ENCODE measurements at regions not wholly inside any gene's neighbourhood (a gene's known extent, or its start where the extent isn't known, plus 50 kb on each side); places are given as distances from the start of the nearest gene placed in this dataset.

- no peak for DNase-seq (ENCODE audit: low read depth)
Measured at GRCh38 chr7:25913598-25914224, 238.3 kb upstream of the NFE2L3 start.

DNA sequence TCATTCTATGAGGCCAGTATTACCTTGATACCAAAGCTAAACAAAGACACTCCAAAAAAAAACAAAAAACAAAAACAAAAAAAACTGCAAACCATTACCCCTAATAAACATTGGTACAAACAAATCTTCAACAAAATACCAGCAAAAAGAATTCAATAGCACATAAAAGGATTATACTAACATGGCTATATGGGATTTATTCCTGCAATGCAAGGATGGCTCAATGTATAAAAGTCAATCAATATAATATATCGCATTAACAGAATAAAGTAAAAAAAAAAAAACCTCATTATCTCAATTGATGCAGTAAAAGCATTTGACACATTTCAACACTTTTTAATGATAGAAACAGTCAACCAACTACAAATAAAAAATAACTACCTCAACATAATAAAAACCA lies 233.3 kb upstream of the NFE2L3 start:
- DNase-seq (ENCODE audit: low read depth) = no peak

DNA sequence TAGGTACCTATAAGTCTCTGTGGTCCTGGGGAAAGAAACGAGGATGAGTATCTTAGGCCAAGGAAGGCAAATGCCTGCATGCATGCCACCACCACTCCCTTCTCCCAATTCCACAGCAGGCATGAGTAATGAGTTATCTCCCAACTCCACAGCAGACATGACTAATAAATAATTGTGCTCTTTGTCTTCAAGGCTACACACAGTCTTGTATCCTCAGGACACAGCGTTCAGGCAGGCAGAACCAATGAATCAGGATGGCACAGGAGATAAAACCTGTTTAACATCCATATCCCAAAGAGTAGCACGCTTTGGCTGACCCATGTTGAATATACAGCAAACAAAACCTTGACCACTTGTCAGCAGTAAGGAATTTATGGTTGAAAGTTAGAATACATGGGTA lies 229.7 kb upstream of the NFE2L3 start:
- DNase-seq (ENCODE audit: low read depth) = no peak

DNA sequence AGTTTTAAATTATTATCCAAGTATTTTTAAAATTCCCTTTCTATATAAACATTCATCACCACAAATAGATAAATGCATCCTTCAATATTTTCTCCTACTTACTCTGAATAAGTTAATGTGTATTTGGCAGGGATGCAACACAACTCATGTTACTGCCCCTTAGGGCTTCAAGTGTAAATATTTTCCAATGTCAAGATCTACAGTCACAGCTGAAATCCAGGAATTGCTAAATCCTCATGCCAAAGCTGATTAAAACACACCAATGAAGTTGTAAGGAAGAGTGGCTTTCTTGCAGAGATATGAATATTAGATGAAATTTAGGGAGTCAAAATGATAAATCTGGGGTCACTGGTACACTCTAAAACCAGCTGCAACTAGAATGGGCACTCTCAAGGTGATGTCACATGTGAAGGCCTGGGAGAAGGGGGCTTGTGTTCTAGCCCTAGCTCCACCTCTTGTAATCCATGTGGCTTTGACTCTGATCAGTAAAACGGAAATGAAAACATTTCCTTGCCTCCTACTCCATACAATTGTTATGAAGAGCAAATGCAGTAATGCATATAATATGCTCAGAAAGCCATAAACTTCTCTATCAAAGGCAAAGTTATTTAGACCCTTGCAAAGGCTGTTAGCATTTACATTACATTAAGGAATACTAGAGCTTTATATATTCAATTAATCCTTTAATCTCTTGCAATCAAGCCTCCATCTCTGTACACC lies 228.1 kb upstream of the NFE2L3 start:
- DNase-seq (ENCODE audit: low read depth) = no peak

- DNase-seq (ENCODE audit: low read depth) = no peak
Measured at GRCh38 chr7:25926009-25926408, 226.0 kb upstream of the NFE2L3 start.

DNA sequence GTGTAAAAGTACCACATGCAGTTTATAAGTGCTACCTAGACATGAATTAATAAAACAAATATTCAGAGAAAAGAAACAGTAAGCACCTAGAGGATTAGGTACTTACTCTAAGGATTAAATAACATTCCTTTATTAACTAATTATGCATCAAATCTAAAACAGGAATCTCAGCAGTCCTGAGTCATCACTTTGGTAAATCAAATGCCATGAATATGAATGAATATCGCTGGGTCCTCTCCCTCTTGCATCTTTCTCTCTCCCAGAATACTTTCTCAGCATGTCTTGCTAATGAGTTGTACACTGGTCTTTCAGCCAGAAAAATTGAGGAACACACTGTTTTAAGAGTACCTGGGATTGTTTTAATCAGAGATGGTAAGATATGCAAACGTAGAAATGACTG lies 225.5 kb upstream of the NFE2L3 start:
- DNase-seq (ENCODE audit: low read depth) = no peak

DNA sequence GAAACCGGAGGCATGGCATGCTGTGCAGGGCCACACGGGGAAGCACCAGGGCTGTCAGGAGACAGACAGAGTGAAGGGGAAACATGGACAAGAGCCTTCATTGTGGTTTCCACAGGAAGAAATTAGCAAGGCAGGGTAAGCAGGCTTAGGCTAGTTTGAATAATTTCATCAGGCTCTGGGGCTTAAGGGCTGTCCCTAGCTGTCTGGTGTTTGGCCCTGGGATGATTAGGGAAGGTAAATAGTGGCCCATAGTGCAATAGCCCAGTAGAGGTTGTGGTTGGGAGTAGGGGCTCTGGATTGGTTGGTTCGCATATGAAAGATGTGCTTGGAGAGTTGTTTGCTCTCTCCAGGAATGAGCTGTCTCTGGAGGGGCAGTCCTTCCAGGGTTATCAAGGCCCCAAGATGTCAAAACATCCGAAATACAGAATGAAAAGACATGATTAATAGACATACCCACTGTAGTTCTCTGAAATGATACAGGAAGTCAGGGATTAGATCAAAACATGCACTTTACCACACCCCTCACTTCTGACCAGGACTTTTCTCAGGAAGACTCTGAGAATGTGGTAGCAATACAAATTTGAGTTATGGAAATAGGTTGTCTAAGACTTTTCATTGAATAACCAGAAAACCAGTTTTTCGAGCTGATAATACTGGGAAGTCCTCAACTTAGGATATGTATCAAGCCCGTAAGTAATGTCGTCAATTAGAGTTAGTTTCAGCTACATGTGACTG lies 224.9 kb upstream of the NFE2L3 start:
- DNase-seq (ENCODE audit: low read depth) = no peak

DNA sequence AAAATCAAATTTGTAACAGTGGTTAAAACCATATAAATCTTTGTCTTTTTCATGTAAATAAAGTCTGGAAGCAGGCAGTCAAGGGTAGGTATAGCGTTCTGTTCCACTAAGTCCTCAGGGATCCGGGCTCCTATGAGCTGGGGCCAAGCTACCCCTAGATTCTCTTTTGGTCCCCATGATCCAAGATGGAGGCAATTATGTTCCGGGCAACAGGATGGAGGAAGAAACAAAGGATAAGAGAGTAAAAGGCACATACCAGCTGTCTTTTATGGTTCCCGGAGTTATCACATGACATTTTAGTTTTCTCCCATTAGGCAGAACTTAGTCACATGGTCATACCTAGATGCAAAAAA lies 224.4 kb upstream of the NFE2L3 start:
- no peak for DNase-seq (ENCODE audit: low read depth)

- DNase-seq (ENCODE audit: low read depth) = no peak
Measured at GRCh38 chr7:25928549-25929330, 223.3 kb upstream of the NFE2L3 start.

GRCh38 chr7:25929448-25929847 lies 222.6 kb upstream of the NFE2L3 start:
- DNase-seq (ENCODE audit: low read depth) = no peak

DNA sequence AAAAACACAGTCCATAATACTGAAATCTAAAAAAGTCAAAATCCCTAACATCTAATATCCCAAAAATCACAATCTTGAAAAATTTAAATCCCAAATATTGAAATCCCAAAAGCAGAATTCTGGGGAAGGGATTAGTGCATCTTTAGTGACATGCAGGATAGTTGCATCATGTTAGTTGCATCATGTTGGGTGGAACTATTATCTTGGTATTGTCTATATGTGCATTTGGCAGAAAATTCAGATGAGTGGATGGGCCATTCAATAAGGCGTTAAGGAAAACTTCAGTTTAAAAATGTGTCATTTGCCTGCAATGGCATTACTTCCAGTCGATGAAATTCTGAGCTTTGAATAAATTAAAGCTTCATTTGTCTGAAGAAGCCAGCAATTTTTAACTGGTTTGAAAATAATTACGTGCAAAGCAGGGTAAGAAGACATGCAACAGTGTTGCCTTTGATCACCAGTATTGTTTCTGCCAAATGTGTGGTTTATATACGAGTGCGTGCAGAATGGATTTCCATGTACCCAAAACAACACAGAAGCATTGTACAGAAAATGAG lies 221.4 kb upstream of the NFE2L3 start:
- DNase-seq (ENCODE audit: low read depth) = no peak

DNA sequence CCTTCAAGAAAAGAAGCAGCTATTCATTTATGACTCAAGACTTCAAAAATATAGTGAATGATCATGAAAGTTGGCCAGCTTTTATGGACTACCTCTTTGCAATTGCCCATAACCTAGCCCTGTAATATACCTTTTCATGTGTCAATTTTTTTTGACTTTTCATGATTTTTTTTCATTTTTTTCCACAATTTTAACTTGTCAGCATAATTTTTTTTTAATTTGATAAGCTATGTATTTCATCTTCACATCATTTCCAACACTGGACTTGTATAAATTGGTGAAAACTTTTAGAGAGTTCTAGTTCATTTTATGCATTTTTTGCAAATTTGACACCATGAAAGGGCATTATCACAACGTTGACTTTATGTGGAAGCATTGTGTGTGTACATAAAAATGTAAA lies 220.8 kb upstream of the NFE2L3 start:
- no peak for DNase-seq (ENCODE audit: low read depth)

DNA sequence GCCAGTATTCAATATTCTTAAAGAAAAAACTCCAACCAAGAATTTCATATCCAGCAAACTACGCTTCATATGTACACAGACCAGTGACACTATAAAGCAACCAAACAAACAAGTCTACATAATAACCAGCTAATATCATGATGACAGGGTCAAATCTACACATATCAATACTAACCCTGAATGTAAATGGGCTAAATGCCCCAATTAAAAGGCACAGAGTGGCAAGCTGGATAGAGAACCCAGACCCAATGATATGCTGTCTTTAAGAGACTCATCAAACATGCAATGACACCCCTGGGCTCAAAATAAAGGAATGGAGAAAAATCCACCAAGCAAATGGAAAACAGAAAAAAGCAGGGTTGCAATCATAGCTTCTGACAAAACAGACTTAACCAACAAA lies 218.1 kb upstream of the NFE2L3 start:
- DNase-seq (ENCODE audit: low read depth) = no peak

GRCh38 chr7:25940086-25940906 lies 211.7 kb upstream of the NFE2L3 start:
- DNase-seq (ENCODE audit: low read depth) = no peak

DNA sequence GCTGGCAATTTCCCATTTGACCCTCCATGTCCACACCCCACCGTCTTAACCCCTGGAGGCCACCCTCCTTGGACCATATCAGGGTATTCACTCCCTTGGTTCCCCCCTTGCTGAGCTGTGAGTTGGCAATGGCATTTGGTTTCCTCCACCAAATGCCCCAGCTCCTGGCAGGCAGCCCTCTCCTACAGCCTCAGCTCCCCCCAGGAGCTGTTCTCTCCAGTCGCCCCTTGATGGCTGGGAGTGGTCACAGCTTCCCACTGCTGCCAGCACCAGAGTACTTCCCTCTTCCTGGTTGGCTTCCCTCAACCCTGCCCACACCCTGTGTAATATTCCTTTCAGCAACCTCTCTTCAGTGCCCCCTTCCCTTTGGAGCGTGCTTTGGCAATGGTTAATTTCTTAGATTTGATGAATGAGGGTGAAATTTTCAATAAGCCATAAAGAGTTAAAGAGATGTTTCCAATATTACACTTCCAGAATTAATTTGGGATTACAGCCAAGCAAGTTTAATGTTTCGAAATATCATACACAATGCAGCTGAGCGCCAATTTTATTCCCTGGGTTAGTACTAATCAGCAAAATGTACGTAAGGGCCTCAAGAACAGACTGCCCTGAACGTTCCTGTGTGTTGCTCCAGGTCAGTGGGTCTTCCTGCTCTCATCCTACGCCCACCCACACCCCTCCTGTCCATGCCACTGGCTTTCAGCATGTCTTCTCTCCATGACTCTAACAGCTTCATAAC lies 207.1 kb upstream of the NFE2L3 start:
- no peak for DNase-seq (ENCODE audit: low read depth)

DNA sequence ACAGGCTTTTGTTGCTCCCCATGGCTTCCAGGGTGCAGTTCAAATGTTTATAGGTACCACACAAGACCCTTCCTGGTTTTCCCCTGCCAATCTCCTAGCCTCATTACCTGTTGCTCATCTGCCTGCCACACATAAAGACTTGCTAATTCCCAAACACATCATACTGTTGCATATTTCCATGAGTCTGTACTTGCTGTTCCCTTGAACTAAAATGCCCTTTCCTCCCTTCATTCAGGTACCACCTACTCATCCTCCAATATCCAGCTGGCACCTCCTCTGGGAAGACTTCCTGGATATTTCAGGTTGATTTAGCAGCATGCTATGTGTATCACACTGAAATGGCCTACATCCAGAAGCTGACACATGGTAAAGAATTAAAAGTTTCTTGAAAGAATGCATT lies 206.4 kb upstream of the NFE2L3 start:
- DNase-seq (ENCODE audit: low read depth) = no peak

GRCh38 chr7:25946181-25946580 lies 205.8 kb upstream of the NFE2L3 start:
- no peak for DNase-seq (ENCODE audit: low read depth)

DNA sequence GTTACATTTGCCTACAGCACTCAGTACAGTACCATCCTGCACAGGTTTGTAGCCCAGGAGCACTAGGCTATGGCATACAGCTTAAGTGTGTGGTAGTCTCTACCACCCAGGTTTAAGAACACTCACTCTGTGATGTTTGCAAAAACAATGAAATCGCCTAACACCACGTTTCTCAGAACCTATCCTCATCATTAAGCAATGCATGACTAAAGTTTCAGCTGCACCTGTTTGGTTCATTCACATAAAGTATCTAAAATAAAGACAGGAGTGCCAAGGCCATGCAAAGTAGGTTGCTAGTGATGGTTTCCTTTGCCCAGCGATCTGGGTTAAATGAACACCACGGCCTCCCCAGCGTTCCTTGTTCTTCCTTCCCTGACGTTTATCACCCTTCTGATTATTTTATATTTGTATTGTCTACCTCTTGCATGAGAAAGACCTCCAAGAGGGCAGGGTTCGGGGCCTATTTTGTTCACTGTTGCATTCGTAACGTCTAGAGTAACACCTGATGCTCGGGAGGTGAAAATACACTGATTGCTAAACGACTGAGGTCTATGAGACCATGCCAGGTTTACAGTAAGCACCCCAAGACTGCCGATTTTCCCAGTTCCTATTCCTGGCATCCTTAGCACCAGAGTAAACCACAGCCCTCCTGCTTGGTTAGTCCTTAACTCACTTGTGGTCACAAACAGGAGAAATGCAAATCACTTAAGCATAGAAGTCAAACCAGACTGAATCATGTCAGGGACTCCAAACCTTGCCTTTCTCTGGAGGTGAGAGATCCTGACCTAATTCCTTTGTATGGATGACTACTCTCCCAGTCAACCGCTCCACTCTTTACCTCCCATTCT lies 204.1 kb upstream of the NFE2L3 start:
- no peak for DNase-seq (ENCODE audit: low read depth)

GRCh38 chr7:25949736-25950487 lies 202.1 kb upstream of the NFE2L3 start:
- DNase-seq (ENCODE audit: low read depth) = no peak

Data from activated T-helper 1 cell treated with Interleukin-2 at 50 U/mL for 16 hours (primary cell).